Suprapubic skin (tissue), 3 donors: ENCODE measurements at regions not wholly inside any gene's neighbourhood (a gene's known extent, or its start where the extent isn't known, plus 50 kb on each side); places are given as distances from the start of the nearest gene placed in this dataset.

Experiments
- CTCF ChIP-seq, 2 donors: fragments of 200-600 bp in 1 of 2; fragments of 450-650 bp in 1 of 2; sonication (generic) in 1 of 2; IDR thresholded peaks; one replicate each; pipeline ENCODE4 v1.5.1; 2016 to 2019; ENCODE audit warnings: antibody characterized with exemption in 2 of 2, mild to moderate bottlenecking in 1 of 2, moderate library complexity in 1 of 2
- EP300 ChIP-seq: sonication (generic); formaldehyde crosslinking; IDR thresholded peaks from one replicate; pipeline ENCODE4 v1.6.1; 2017; ENCODE audit warnings: antibody characterized with exemption
- POLR2A ChIP-seq, 2 donors: fragments of 450-650 bp; IDR thresholded peaks; one replicate each; pipeline ENCODE4 v1.6.1; 2017; ENCODE audit warnings: antibody characterized with exemption in 2 of 2, mild to moderate bottlenecking in 2 of 2, moderate library complexity in 2 of 2

GRCh38 chr3:145604851-145605250 is 556.1 kb downstream of the PLOD2 start:
- no peak for TF ChIP-seq CTCF (IDR thresholded peaks at IDR 0.05)
- no peak for TF ChIP-seq EP300
- TF ChIP-seq POLR2A (IDR thresholded peaks at IDR 0.05) = no peak
